HFF-Myc (cell line): ENCODE measurements at regions not wholly inside any gene's neighbourhood (a gene's known extent, or its start where the extent isn't known, plus 50 kb on each side); places are given as distances from the start of the nearest gene placed in this dataset.

Experiments
- DNase-seq: peaks from one replicate; pipeline ENCODE4 v3.0.0-alpha.2; 2011; ENCODE audit warnings: low read depth; ENCODE audit errors: extremely low read depth
- H3K4me3 ChIP-seq: replicated peaks from 2 replicates; pipeline ENCODE4 v1.5.1; 2011; ENCODE audit warnings: low read depth, mild to moderate bottlenecking, control low read depth, low read length
- CTCF ChIP-seq: IDR thresholded peaks from 2 replicates; pipeline ENCODE4 v1.5.1; 2012; ENCODE audit warnings: mild to moderate bottlenecking, low read depth, low read length, control low read depth; ENCODE audit errors: missing control alignments

- TF ChIP-seq CTCF = no peak
- H3K4me3 ChIP-seq = no peak overlapping the region
- no peak for DNase-seq
Observed at GRCh38 chr2:164335128-164335527, 286.2 kb downstream of the GRB14 start.

DNA sequence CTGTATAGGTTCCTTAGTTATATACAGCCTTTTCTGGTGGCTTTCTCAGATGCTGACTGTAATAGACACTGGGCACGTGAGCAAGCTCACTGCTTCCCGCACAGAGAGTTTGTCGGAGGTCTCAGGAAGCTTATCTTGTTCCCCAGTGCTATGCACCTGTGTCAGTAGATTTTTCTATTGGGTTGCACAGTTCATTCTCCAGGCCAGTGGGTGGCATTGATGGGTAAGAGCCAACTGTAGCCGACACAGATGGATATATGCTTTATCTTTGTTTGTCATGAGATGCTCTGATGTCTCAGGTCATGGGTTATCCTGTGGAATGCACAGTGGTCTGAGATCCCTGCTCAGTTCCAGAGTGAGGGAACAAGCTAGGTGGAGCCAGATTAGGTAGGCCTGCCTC is 293.0 kb downstream of the GRB14 start:
- H3K4me3 ChIP-seq = no peak overlapping the region
- no peak for DNase-seq
- TF ChIP-seq CTCF = no peak

DNA sequence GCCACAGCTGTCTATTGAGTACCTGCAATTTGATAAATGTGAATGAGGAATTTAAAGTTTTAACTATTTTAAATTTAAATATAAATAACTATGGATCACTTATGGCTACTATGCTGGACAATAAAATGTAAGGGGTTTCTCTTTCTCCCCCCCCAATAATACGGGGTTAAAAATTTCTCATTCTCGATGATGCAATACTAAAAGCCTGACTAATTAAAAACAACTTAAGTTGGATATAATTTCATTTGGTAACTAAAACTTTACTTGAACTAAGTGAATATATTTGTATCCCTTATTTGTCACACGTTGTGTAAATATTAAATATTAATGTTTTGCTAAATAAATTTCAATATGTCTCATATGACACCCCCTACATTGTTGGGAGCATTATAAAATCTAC is 297.3 kb downstream of the GRB14 start:
- no peak overlapping the region for H3K4me3 ChIP-seq
- TF ChIP-seq CTCF = no peak
- DNase-seq = no peak

DNA sequence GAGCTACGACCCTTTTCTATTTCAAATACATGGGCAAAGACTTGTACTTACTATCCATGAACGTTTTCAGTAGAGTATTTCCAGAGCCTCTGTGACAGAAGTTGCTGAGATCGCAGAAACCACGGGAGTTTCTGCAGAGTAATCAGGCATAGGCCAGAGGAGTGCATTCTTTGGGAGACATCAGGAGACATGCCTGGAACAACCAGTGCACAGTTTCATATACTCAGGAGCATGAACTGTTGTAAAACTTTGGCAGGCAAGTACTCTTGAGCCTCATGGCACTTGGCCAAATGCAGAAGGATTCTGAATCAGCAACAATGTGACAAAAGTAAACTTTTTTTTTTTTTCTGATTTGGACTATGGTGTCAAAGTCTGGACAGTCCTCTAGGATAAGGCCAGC is 307.1 kb downstream of the GRB14 start:
- DNase-seq = no peak
- H3K4me3 ChIP-seq = no peak overlapping the region
- TF ChIP-seq CTCF = no peak

DNA sequence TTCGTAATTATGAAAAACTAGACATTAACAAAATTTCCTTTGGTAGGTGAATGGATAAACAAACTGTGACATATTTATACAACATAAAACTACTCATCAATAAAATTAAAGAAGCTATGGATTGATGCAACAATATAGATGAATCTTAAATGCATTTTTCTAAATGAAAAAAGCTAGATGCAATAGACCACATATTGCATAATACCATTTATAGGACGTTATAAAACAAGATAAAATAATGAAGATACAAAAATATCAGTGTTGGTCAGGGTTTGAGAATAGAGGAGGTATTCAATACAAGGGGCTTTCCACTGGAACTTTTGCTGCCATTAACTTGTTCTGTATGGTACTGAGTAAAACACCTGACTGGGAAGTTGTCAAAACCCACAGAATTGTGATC is 314.4 kb downstream of the GRB14 start:
- no peak for TF ChIP-seq CTCF
- DNase-seq = no peak
- no peak overlapping the region for H3K4me3 ChIP-seq

DNA sequence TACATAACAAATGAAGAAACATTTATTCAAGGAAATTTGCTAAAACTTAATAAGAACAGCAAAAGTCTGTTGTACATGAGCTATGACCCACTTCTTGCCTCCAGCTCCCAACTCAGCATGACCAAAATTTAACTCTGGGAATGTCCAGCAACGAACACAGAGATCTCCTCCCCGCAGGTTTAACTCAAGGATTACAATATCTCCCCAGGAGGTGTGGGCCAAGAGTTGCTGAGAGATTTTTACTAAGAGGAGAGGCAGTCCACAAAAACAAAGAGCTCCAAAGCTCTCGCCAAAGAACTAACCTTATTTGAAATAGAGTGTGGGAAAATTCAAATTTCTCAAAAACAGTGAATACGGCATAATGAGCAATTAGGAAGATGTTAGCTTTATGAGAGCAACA is 318.5 kb downstream of the GRB14 start:
- DNase-seq = no peak
- no peak for TF ChIP-seq CTCF
- H3K4me3 ChIP-seq = no peak overlapping the region

DNA sequence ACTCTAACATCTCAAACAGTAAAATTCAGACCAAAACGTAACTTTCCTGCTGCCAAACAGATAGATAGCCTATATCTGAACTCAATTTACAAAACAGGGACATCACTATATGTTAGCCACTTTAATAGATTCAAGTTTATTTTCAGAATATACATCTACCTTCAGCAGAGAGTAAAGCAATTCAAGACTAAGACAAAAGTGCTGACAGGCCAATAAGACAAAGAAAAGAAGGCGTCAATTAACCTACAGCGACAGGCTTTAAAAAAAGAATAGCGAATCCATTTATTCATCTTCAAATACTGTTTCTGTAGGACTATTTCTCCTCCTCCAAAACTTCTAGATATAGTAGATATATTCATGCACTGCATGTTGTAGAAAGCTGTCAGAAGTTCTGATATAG is 333.0 kb downstream of the GRB14 start:
- TF ChIP-seq CTCF = no peak
- DNase-seq = no peak
- H3K4me3 ChIP-seq = no peak overlapping the region
